ENCODE measurements at regions not wholly inside any gene's neighbourhood (a gene's known extent, or its start where the extent isn't known, plus 50 kb on each side); places are given as distances from the start of the nearest gene placed in this dataset.

GRCh38 chr4:181162676-181163075, 1080.5 kb upstream of the TENM3 start:
- no peak for TF ChIP-seq ZBTB33 (IDR thresholded peaks at IDR 0.05; ENCODE audit: extremely low read depth, insufficient replicate concordance, low read length)
- TF ChIP-seq YY1 (IDR thresholded peaks at IDR 0.05; ENCODE audit: extremely low read depth, insufficient replicate concordance, low read depth, low read length) = no peak
- TF ChIP-seq CBX3 (IDR thresholded peaks at IDR 0.05; ENCODE audit: low read depth) = no peak
- TF ChIP-seq MAX (IDR thresholded peaks at IDR 0.05) = no peak
- TF ChIP-seq RAD21 (IDR thresholded peaks at IDR 0.05; ENCODE audit: low read depth) = no peak

All from HCT116 (cell line).